Neuronal stem cell (in vitro differentiated cells): ENCODE measurements at regions not wholly inside any gene's neighbourhood (a gene's known extent, or its start where the extent isn't known, plus 50 kb on each side); places are given as distances from the start of the nearest gene placed in this dataset.

Source experiments
- DNase-seq: peaks from one replicate; pipeline ENCODE4 v3.0.0-alpha.2; 2013; ENCODE audit warnings: low spot score
- H2AFZ ChIP-seq: one replicate; pipeline ENCODE4 v1.6.1; 2013; ENCODE audit warnings: mild to moderate bottlenecking, low read length, inconsistent platforms
- H2AK5ac ChIP-seq: 2 replicates; pipeline ENCODE4 v1.6.1; 2013; ENCODE audit warnings: low read depth, mild to moderate bottlenecking, inconsistent platforms, low read length, moderate library complexity, mixed read lengths
- H2BK120ac ChIP-seq: 2 replicates; pipeline ENCODE4 v1.6.1; 2013; ENCODE audit warnings: low read depth, mild to moderate bottlenecking, inconsistent platforms, low read length, moderate library complexity, mixed read lengths
- H2BK12ac ChIP-seq: one replicate; pipeline ENCODE4 v1.6.1; 2013; ENCODE audit warnings: low read length, inconsistent platforms
- H2BK15ac ChIP-seq: 2 replicates; pipeline ENCODE4 v1.6.1; 2013; ENCODE audit warnings: mild to moderate bottlenecking, low read length, inconsistent platforms, mixed read lengths
- H2BK5ac ChIP-seq: one replicate; pipeline ENCODE4 v1.6.1; 2013; ENCODE audit warnings: inconsistent platforms, mild to moderate bottlenecking, low read length, moderate library complexity
- H3K14ac ChIP-seq: one replicate; pipeline ENCODE4 v1.6.1; 2013; ENCODE audit warnings: low read length, inconsistent platforms
- H3K18ac ChIP-seq: 2 replicates; pipeline ENCODE4 v1.6.1; 2013; ENCODE audit warnings: low read length, inconsistent platforms
- H3K23ac ChIP-seq: 2 replicates; pipeline ENCODE4 v1.6.1; 2013; ENCODE audit warnings: low read depth, mild to moderate bottlenecking, mixed read lengths, low read length, inconsistent platforms; ENCODE audit not compliant: poor library complexity
- H3K27ac ChIP-seq: replicated peaks from 3 replicates; pipeline ENCODE4 v1.5.1; 2013; ENCODE audit warnings: low read length, inconsistent platforms
- H3K27me3 ChIP-seq, 3 experiments: 2 replicates each; pipeline ENCODE4 v1.6.1; 2013; ENCODE audit warnings: low read length in 3 of 3, mild to moderate bottlenecking in 2 of 3, inconsistent platforms in 1 of 3, low read depth in 1 of 3, mixed read lengths in 1 of 3, moderate library complexity in 1 of 3; ENCODE audit not compliant: control insufficient read depth in 3 of 3, insufficient read depth in 3 of 3
- H3K36me3 ChIP-seq, 2 donors: replicated peaks in 1 of 2; 2 replicates each; pipeline ENCODE4 v1.6.1; 2013; ENCODE audit warnings: low read length in 2 of 2; ENCODE audit not compliant: control insufficient read depth in 2 of 2, insufficient read depth in 2 of 2
- H3K4ac ChIP-seq: 2 replicates; pipeline ENCODE4 v1.6.1; 2013; ENCODE audit warnings: inconsistent platforms, mild to moderate bottlenecking, low read length, moderate library complexity
- H3K4me1 ChIP-seq, 2 donors: 1 replicate in 1 of 2; 2 replicates in 1 of 2; pipeline ENCODE4 v1.6.1; 2013; ENCODE audit warnings: low read length in 2 of 2, low read depth in 1 of 2; ENCODE audit not compliant: control insufficient read depth in 2 of 2, insufficient read depth in 1 of 2
- H3K4me2 ChIP-seq: one replicate; pipeline ENCODE4 v1.6.1; 2013; ENCODE audit warnings: mild to moderate bottlenecking, low read length, inconsistent platforms; ENCODE audit not compliant: insufficient read depth, poor library complexity, severe bottlenecking
- H3K4me3 ChIP-seq, 2 donors: 2 replicates each; pipeline ENCODE4 v1.5.1; 2013; ENCODE audit warnings: low read length in 2 of 2, mild to moderate bottlenecking in 2 of 2, inconsistent platforms in 1 of 2, moderate library complexity in 1 of 2
- H3K79me1 ChIP-seq: one replicate; pipeline ENCODE4 v1.6.1; 2013; ENCODE audit warnings: low read depth, mild to moderate bottlenecking, inconsistent platforms, low read length, moderate library complexity
- H3K9ac ChIP-seq: one replicate; pipeline ENCODE4 v1.6.1; 2013; ENCODE audit warnings: mild to moderate bottlenecking, low read depth, low read length, inconsistent platforms; ENCODE audit not compliant: poor library complexity
- H3K9me3 ChIP-seq, 2 donors: replicated peaks in 1 of 2; 2 replicates each; pipeline versions ENCODE3 to v1.6.1; 2013; ENCODE audit warnings: low read length in 2 of 2, mild to moderate bottlenecking in 2 of 2, inconsistent platforms in 1 of 2, low read depth in 1 of 2, mixed read lengths in 1 of 2, moderate library complexity in 1 of 2; ENCODE audit not compliant: control insufficient read depth in 2 of 2, insufficient read depth in 1 of 2
- H4K8ac ChIP-seq: one replicate; pipeline ENCODE4 v1.6.1; 2013; ENCODE audit warnings: low read depth, mild to moderate bottlenecking, inconsistent platforms, low read length, moderate library complexity
- H4K91ac ChIP-seq: one replicate; pipeline ENCODE4 v1.6.1; 2013; ENCODE audit warnings: low read length, low read depth, mild to moderate bottlenecking, inconsistent platforms; ENCODE audit not compliant: poor library complexity
- WGBS, 2 donors: extraction: QIAGEN DNeasy Blood & Tissue Kit; methylation state at CpG; one replicate each; pipeline ENCODE4 v1.1.7; 2013; ENCODE audit warnings: missing lambda C conversion rate in 2 of 2, mixed read lengths in 1 of 2; ENCODE audit not compliant: insufficient read length in 2 of 2, insufficient replicate concordance in 1 of 2; ENCODE audit errors: extremely low coverage in 2 of 2; 5-methylcytosine and 5-hydroxymethylcytosine counted together

DNA sequence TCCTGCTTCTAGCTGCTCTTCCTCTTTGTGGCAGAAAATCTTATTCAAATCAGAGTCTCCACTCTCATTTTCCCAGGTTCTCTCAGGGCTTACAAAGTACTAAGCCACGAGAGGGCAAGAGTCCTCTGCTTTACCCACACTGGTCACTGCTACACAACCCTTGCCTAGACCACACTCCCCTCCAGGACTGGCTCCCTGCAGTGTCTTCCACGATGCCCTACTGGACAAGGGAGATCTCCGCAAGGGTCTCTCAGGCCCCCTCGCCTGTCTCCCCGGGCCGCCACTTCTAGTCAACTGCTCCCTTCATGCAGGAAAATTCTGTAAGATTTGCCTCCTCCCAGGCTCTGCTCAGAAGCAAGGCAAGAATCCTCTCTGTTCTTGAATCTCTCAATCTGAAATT is 319.6 kb downstream of the RRAGC start:
- no peak overlapping the region for H3K9ac ChIP-seq
- no peak overlapping the region for H3K14ac ChIP-seq
- no peaks in the 10 kb centered on the region for H3K36me3 ChIP-seq
- H3K4me1 ChIP-seq, result peaks cover 5 to 8% of the 10 kb centered on the region in 2 donors
- no peak for DNase-seq
- no peaks in the 10 kb centered on the region for H3K27me3 ChIP-seq
- no peak overlapping the region for H3K4me3 ChIP-seq
- no peak overlapping the region for H2AK5ac ChIP-seq
- H2BK5ac ChIP-seq, result no peak overlapping the region
- H2BK12ac ChIP-seq, result no peak overlapping the region
- H2AFZ ChIP-seq, result peak overlapping the region; percentile 42
- H3K23ac ChIP-seq, result no peak overlapping the region
- no peaks in the 10 kb centered on the region for H3K9me3 ChIP-seq
- no peak overlapping the region for H3K4me2 ChIP-seq
- no peak overlapping the region for H3K4ac ChIP-seq
- H4K8ac ChIP-seq, result no peak overlapping the region
- no peak overlapping the region for H4K91ac ChIP-seq
- no peak overlapping the region for H2BK120ac ChIP-seq
- no CpG with 5 or more reads among the region's 6 CpGs for WGBS, 2 donors
- H3K18ac ChIP-seq, result no peak overlapping the region
- no peak overlapping the region for H2BK15ac ChIP-seq
- H3K79me1 ChIP-seq, result no peaks in the 10 kb centered on the region
- H3K27ac ChIP-seq, result no peak overlapping the region

DNA sequence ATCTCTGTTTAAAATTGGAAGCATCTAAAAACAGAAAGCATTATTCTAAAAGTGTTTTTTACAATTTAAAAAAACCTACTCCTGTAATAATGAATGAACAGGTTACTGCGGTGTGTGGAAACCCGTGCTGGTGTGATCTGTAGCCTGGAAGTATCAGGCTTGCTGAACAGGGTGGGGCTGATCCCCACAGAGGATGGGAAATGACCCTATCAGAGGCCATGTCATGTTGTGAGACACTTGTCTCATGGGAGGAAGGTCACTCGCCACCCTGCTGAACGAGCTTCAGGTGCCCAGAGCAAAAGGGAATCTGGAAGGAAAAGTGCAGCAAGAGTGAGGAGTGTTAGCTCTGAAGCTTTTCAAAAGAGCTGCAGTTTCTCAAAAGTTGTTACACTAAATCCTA is 320.7 kb downstream of the RRAGC start:
- Histone ChIP-seq H3K18ac (no peak overlapping the region), H3K9ac (no peak overlapping the region), H3K4me3 (no peak overlapping the region), H3K4me2 (no peak overlapping the region), H2AFZ (no peak overlapping the region), H3K36me3 (no peaks in the 10 kb centered on the region), H3K27me3 (no peaks in the 10 kb centered on the region), H3K14ac (no peak overlapping the region), H2AK5ac (no peak overlapping the region), H3K23ac (no peak overlapping the region), H4K8ac (no peak overlapping the region), H2BK120ac (no peak overlapping the region), H2BK12ac (no peak overlapping the region), H3K9me3 (no peaks in the 10 kb centered on the region), H2BK5ac (no peak overlapping the region), H3K4ac (no peak overlapping the region), H4K91ac (no peak overlapping the region), H2BK15ac (no peak overlapping the region), H3K27ac (no peak overlapping the region), H3K4me1 (peaks cover 5 to 8% of the 10 kb centered on the region in 2 donors), H3K79me1 (no peaks in the 10 kb centered on the region)
- no CpG with 5 or more reads among the region's 4 CpGs for WGBS, 2 donors
- no peak for DNase-seq

DNA sequence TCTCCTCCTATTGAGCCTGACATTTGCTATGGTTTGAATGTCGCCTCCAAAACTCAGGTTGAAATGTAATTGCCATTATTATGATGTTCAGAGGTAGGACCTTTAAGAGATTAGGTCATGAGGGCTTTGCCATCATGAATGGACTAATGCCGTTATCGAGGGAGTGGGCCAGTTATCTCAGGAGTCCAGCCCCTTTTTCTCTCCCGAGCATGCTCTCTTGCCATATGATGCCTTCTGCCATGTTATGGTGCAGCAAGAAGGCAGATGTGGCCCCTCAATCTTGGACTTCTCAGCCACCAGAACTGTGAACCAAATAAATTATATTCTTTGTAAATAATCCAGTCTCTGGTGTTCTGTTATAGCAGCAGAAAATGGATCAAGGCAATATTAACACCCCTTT is 323.5 kb downstream of the RRAGC start:
- Histone ChIP-seq H2BK15ac (no peak overlapping the region), H3K4me1 (peaks cover 4 to 6% of the 10 kb centered on the region in 2 donors), H2BK120ac (no peak overlapping the region), H3K14ac (no peak overlapping the region), H3K4me3 (no peak overlapping the region), H2AFZ (no peak overlapping the region), H3K4me2 (no peak overlapping the region), H3K36me3 (no peaks in the 10 kb centered on the region), H3K27ac (no peak overlapping the region), H4K91ac (no peak overlapping the region), H2BK12ac (no peak overlapping the region), H3K9ac (no peak overlapping the region), H2AK5ac (no peak overlapping the region), H3K79me1 (no peaks in the 10 kb centered on the region), H4K8ac (no peak overlapping the region), H3K23ac (no peak overlapping the region), H2BK5ac (no peak overlapping the region), H3K27me3 (no peaks in the 10 kb centered on the region), H3K18ac (no peak overlapping the region), H3K4ac (no peak overlapping the region), H3K9me3 (no peaks in the 10 kb centered on the region)
- DNase-seq, result no peak
- no CpG with 5 or more reads among the region's 4 CpGs for WGBS, 2 donors

DNA sequence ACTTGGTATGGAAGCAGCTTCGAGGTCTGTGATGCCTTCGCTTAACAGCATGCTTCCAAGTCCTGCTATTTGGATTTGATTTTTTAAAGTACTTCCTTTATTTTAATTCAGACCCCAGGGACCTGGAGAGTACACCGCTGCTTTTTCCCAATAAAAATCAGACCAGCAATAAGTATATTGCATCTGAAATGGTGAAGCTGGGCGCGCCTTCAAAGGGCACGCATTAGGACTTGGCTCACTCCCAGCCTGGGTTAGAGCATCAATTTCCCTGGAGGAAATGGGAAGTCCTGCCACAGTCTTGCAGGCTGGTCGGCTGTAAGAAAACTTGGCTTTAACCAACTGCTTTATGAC is 325.1 kb downstream of the RRAGC start:
- no CpG with 5 or more reads among the region's 7 CpGs for WGBS, 2 donors
- DNase-seq, result no peak
- H3K4me2 ChIP-seq, result no peak overlapping the region

More for the DNA sequence above, 325.1 kb downstream of the RRAGC start:
- no peaks in the 10 kb centered on the region for H3K79me1 ChIP-seq
- no peak overlapping the region for H3K4ac ChIP-seq
- H3K14ac ChIP-seq, result no peak overlapping the region
- no peaks in the 10 kb centered on the region for H3K27me3 ChIP-seq
- no peak overlapping the region for H4K8ac ChIP-seq
- no peaks in the 10 kb centered on the region for H3K4me1 ChIP-seq
- H2AK5ac ChIP-seq, result no peak overlapping the region
- H3K9me3 ChIP-seq, result no peaks in the 10 kb centered on the region
- no peak overlapping the region for H2BK12ac ChIP-seq
- H3K9ac ChIP-seq, result no peak overlapping the region
- H3K36me3 ChIP-seq, result peaks cover 0 to 3% of the 10 kb centered on the region in 2 donors
- no peak overlapping the region for H3K18ac ChIP-seq
- no peak overlapping the region for H4K91ac ChIP-seq
- no peak overlapping the region for H2BK5ac ChIP-seq
- no peak overlapping the region for H2BK120ac ChIP-seq
- H3K27ac ChIP-seq, result no peak overlapping the region
- no peak overlapping the region for H3K4me3 ChIP-seq
- H3K23ac ChIP-seq, result no peak overlapping the region
- no peak overlapping the region for H2AFZ ChIP-seq
- H2BK15ac ChIP-seq, result no peak overlapping the region
